ENCODE measurements at regions not wholly inside any gene's neighbourhood (a gene's known extent, or its start where the extent isn't known, plus 50 kb on each side); places are given as distances from the start of the nearest gene placed in this dataset.
A peak's percentile ranks its signal among the peaks of the same experiment; 100 is the strongest.

DNA sequence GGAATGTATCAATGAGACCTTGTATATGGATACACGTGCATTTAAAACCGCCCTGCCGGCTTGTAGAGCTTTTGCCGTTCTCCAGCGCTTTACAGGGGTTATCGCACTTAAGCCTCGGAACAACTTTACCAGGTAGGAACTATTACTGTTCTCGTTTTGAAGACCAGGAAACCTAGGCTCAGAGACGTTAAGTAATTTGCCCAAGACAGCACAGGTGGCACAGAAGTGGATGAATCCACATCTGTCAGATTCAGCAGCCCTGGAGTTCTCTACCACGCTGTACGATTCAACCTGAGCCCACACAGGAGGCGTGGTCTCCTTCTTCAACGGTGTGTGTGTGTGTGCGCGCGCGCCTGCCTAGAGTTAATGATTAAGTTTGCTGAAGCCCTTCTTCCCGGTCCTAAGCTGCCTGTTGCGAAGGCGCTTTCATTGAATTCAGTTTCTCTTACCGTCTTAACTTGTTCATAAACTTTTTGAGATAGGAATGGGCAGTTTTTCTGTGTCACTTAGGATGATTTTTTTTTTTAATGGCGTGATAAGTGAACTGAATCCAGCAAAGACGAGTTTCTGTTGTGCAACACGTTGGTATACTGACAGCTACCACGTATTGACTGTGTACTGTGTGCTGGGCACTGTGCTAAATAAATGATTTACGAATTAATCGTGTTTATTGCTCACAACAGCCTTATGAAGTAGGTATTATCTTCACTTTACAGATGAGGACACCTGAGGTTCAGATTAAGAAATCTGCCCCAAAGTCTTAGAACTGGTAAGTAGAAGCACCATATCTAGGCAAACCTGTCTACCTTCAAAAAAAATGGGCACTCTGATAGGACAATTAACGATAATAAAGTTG lies 67.4 kb downstream of the KCNRG start:
- H3K36me3 ChIP-seq = no peaks in the 10 kb centered on the region
- intact Hi-C loops (cut with DNase I; ENCODE audit: low total_unique reads) = loop anchor here (5.0 kb wide), 2 partner anchors 45 to 450 kb away; no protein-coding TSS in a partner anchor
- WGBS, 5 donors = 2 to 3% (median 2%) methylated on average over 28 of the region's 28 CpGs
- H3K4me1 ChIP-seq = peaks cover 22 to 86% (median 64%) of the 10 kb centered on the region in 6 donors
- H3K27ac ChIP-seq = peak overlapping the region; percentile 79 to 95 (median 92)
- peak overlapping the region; percentile 66 to 91 (median 82) for H3K4me3 ChIP-seq
- no peaks in the 10 kb centered on the region for H3K27me3 ChIP-seq (replicated peaks in 1 of 7)
- TF ChIP-seq, protein P1, sequence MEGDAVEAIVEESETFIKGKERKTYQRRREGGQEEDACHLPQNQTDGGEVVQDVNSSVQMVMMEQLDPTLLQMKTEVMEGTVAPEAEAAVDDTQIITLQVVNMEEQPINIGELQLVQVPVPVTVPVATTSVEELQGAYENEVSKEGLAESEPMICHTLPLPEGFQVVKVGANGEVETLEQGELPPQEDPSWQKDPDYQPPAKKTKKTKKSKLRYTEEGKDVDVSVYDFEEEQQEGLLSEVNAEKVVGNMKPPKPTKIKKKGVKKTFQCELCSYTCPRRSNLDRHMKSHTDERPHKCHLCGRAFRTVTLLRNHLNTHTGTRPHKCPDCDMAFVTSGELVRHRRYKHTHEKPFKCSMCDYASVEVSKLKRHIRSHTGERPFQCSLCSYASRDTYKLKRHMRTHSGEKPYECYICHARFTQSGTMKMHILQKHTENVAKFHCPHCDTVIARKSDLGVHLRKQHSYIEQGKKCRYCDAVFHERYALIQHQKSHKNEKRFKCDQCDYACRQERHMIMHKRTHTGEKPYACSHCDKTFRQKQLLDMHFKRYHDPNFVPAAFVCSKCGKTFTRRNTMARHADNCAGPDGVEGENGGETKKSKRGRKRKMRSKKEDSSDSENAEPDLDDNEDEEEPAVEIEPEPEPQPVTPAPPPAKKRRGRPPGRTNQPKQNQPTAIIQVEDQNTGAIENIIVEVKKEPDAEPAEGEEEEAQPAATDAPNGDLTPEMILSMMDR (IDR thresholded peaks at IDR 0.05 in 8 of 11, conservative IDR thresholded peaks at IDR 0.05 in 3 of 11) = peak in 1 of 11 experiments; percentile 8
- TF ChIP-seq POLR2A (IDR thresholded peaks at IDR 0.05) (peak in 1 of 3 donors; percentile 3), POLR2AphosphoS5 (IDR thresholded peaks at IDR 0.05) (peak in 1 of 3 donors; percentile 22)
- DNase-seq = peak; percentile 93
- no peaks in the 10 kb centered on the region for H3K9me3 ChIP-seq

DNA sequence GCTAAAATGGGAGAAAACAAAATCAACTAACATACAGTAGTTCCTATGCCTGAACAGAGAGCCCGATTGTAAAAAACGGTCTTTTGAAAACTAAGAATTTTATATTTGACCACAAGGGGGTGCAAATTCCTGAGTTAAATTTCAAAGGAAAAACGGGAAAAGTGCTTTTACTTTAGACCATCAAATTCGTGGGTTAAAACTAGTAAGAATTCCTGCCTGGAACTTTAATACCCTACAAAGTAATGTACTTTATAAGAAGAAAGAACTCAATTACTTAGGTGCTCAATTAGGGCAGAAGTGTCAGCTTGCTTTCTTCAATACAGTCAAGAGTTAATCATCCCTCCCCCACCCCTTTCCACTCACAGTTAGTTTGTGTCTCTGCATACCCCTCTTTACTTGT lies 69.8 kb downstream of the KCNRG start:
- WGBS, 5 donors = 1 to 2% (median 2%) methylated on average over 4 of the region's 4 CpGs
- TF ChIP-seq, protein P1 (IDR thresholded peaks at IDR 0.05 in 8 of 11, conservative IDR thresholded peaks at IDR 0.05 in 3 of 11) = peak; percentile 18 to 72 (median 52)
- TF ChIP-seq POLR2AphosphoS5 (IDR thresholded peaks at IDR 0.05) (no peak), POLR2A (IDR thresholded peaks at IDR 0.05) (no peak)
- Histone ChIP-seq H3K4me3 (peak overlapping the region in 3 of 8 donors; percentile 6 to 44 (median 15)), H3K27me3 (replicated peaks in 1 of 7) (no peaks in the 10 kb centered on the region), H3K27ac (peak overlapping the region in 4 of 8 donors; percentile 6 to 41 (median 19)), H3K36me3 (no peaks in the 10 kb centered on the region), H3K4me1 (peaks cover 22 to 72% (median 42%) of the 10 kb centered on the region in 6 donors), H3K9me3 (no peaks in the 10 kb centered on the region)
- intact Hi-C loops (cut with DNase I; ENCODE audit: low total_unique reads) = no loop called here
- no peak for DNase-seq

DNA sequence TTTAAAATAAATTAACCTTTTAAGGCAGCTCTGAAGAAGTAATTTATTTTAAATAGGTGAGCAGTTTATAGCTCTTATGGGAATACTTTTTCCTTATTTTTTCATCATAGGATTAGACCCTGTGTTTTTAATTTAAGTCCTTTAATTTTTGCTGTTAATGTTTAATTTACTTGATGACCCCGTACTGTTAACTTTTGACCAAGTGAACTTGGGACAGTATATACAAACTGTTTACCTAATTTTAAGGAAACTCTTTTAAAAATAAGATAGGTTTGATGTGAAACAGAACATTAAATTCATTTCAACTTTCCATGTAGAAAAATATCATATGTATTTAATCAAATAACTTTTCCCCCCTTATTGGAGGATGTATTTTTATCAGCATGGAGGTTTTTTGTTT lies 74.4 kb downstream of the KCNRG start:
- no peaks in the 10 kb centered on the region for H3K9me3 ChIP-seq
- peaks cover 0 to 5% (median 0%) of the 10 kb centered on the region in 6 donors for H3K36me3 ChIP-seq
- TF ChIP-seq, protein P1 (IDR thresholded peaks at IDR 0.05 in 8 of 11, conservative IDR thresholded peaks at IDR 0.05 in 3 of 11) = no peak
- TF ChIP-seq POLR2A (IDR thresholded peaks at IDR 0.05) (no peak), POLR2AphosphoS5 (IDR thresholded peaks at IDR 0.05) (no peak)
- intact Hi-C loops (cut with DNase I; ENCODE audit: low total_unique reads) = no loop called here
- no peak overlapping the region for H3K4me3 ChIP-seq
- H3K27me3 ChIP-seq (replicated peaks in 1 of 7) = no peaks in the 10 kb centered on the region
- WGBS, 5 donors = 96 to 100% (median 98%) methylated on average over 1 of the region's 1 CpG
- DNase-seq = no peak
- H3K27ac ChIP-seq = no peak overlapping the region
- peaks cover 7 to 76% (median 31%) of the 10 kb centered on the region in 6 donors for H3K4me1 ChIP-seq

DNA sequence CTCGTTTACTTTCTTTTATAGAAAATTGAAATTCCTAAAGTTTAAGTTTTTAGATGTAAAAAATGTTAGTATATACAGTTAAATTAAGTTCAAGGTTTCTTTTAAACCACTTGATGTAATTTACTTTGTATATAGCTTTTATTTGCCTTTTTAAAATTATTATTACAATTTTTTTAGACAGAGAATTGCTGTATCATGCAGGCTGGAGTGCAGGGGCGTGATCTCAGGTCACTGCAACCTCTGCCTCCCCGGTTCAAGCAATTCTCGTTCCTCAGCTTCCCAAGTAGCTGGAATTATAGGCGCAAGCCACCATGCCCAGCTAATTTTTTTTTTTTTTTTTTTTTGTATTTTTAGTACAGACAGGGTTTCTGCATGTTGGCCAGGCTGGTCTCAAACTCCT lies 75.0 kb downstream of the KCNRG start:
- Histone ChIP-seq H3K4me1 (peaks cover 3 to 70% (median 25%) of the 10 kb centered on the region in 6 donors), H3K27me3 (replicated peaks in 1 of 7) (no peaks in the 10 kb centered on the region), H3K4me3 (no peak overlapping the region), H3K9me3 (no peaks in the 10 kb centered on the region), H3K36me3 (peaks cover 0 to 9% (median 0%) of the 10 kb centered on the region in 6 donors), H3K27ac (no peak overlapping the region)
- intact Hi-C loops (cut with DNase I; ENCODE audit: low total_unique reads) = no loop called here
- WGBS, 5 donors = 89 to 96% (median 91%) methylated on average over 5 of the region's 5 CpGs
- no peak for DNase-seq
- TF ChIP-seq POLR2AphosphoS5 (IDR thresholded peaks at IDR 0.05) (no peak), POLR2A (IDR thresholded peaks at IDR 0.05) (no peak)
- TF ChIP-seq, protein P1 (IDR thresholded peaks at IDR 0.05 in 8 of 11, conservative IDR thresholded peaks at IDR 0.05 in 3 of 11) = no peak
